ENCODE measurements at regions not wholly inside any gene's neighbourhood (a gene's known extent, or its start where the extent isn't known, plus 50 kb on each side); places are given as distances from the start of the nearest gene placed in this dataset.
A peak's percentile ranks its signal among the peaks of the same experiment; 100 is the strongest.

GRCh38 chr15:31433091-31433490, 106.5 kb downstream of the KLF13 start:
- WGBS, 2 donors = 56 to 60% methylated on average over 4 of the region's 4 CpGs
- no peak for DNase-seq (ENCODE audit: low spot score in 2 of 2)
- TF ChIP-seq POLR2A (IDR thresholded peaks at IDR 0.05) (no peak), CTCF (IDR thresholded peaks at IDR 0.05) (no peak), EP300 (IDR thresholded peaks at IDR 0.05) (no peak)
- H3K9me3 ChIP-seq = no peaks in the 10 kb centered on the region
- H3K27ac ChIP-seq = no peak overlapping the region
- no peaks in the 10 kb centered on the region for H3K27me3 ChIP-seq
- H3K36me3 ChIP-seq = no peaks in the 10 kb centered on the region
- peaks cover 0 to 31% (median 21%) of the 10 kb centered on the region in 4 donors for H3K4me1 ChIP-seq
- no peak overlapping the region for H3K4me3 ChIP-seq

GRCh38 chr15:31433574-31433973, 106.9 kb downstream of the KLF13 start:
- Histone ChIP-seq H3K4me1 (peaks cover 0 to 33% (median 21%) of the 10 kb centered on the region in 4 donors), H3K36me3 (no peaks in the 10 kb centered on the region), H3K9me3 (no peaks in the 10 kb centered on the region), H3K27me3 (no peaks in the 10 kb centered on the region), H3K27ac (no peak overlapping the region), H3K4me3 (no peak overlapping the region)
- no peak for DNase-seq (ENCODE audit: low spot score in 2 of 2)
- WGBS, 2 donors = 88 to 97% methylated on average over 4 to 6 of the region's 6 CpGs
- no peak for TF ChIP-seq POLR2A (IDR thresholded peaks at IDR 0.05)
- no peak for TF ChIP-seq EP300 (IDR thresholded peaks at IDR 0.05)
- no peak for TF ChIP-seq CTCF (IDR thresholded peaks at IDR 0.05)

DNA sequence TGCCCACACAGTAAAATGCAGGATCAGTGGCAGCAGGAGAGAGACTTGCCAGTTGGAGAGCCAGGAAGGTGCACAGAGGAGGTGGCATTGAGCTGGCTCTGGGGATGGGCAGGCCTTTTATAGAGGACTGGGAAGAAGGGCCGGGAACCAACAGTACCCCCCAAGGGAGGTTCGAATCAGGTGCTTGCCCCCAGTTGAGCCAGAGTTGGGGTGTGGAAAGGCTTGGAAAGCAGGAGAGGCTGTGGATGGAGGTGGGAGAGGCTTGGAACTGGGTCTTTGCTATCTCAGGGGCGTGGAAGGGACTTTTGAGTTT, 107.6 kb downstream of the KLF13 start:
- DNase-seq (ENCODE audit: low spot score in 2 of 2) = no peak
- peak overlapping the region in 3 of 4 donors; percentile 75 to 80 (median 80) for H3K27ac ChIP-seq
- 89 to 92% methylated on average over 3 of the region's 3 CpGs for WGBS, 2 donors

DNA sequence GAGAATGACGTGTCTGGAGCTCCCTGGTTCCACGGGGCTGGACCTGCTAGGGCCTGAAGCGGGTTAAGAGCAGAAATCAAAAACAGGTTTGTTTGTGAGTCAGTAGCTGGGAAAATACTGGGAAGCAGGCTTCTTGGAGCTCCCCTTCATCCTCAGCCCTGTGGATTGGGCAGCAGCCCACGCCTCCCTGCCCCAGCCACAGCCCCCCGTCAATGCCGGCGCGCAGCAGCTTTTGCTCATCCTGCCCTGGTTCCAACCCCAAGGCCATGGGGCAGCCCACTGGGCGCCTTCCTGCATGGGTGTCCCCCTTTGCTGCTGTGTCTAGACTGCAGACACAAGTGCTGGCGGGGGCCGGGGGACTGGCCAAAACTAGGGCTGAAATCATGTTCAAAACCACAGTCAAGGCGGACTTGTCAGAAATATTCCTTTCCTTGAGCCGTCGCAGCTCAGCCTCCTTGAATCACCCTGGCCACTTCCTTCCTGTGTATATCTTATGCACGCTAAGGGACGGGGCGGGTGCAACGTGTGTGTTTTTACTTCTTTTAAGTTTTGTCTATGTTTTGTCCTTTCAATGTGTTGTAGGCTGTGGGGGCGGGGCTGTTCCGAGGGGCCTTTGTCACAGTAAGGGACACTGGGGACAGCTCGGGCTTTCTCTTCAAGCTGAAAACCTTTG, 108.1 kb downstream of the KLF13 start:
- Histone ChIP-seq H3K36me3 (no peaks in the 10 kb centered on the region), H3K4me1 (peaks cover 0 to 33% (median 21%) of the 10 kb centered on the region in 4 donors), H3K9me3 (no peaks in the 10 kb centered on the region), H3K4me3 (peak overlapping the region in 3 of 4 donors; percentile 19 to 26 (median 22)), H3K27me3 (no peaks in the 10 kb centered on the region), H3K27ac (peak overlapping the region; percentile 53 to 80 (median 78))
- TF ChIP-seq POLR2A (IDR thresholded peaks at IDR 0.05) (no peak), CTCF (IDR thresholded peaks at IDR 0.05) (no peak), EP300 (IDR thresholded peaks at IDR 0.05) (no peak)
- DNase-seq (ENCODE audit: low spot score in 2 of 2) = peak in 1 of 2 donors; percentile 60
- WGBS, 2 donors = 58 to 60% methylated on average over 18 to 21 of the region's 21 CpGs

More for the DNA sequence above, 107.6 kb downstream of the KLF13 start:
- no peaks in the 10 kb centered on the region for H3K36me3 ChIP-seq
- TF ChIP-seq POLR2A (IDR thresholded peaks at IDR 0.05) (no peak), EP300 (IDR thresholded peaks at IDR 0.05) (no peak), CTCF (IDR thresholded peaks at IDR 0.05) (no peak)
- no peaks in the 10 kb centered on the region for H3K9me3 ChIP-seq
- peaks cover 0 to 33% (median 21%) of the 10 kb centered on the region in 4 donors for H3K4me1 ChIP-seq
- H3K27me3 ChIP-seq = no peaks in the 10 kb centered on the region
- H3K4me3 ChIP-seq = no peak overlapping the region

DNA sequence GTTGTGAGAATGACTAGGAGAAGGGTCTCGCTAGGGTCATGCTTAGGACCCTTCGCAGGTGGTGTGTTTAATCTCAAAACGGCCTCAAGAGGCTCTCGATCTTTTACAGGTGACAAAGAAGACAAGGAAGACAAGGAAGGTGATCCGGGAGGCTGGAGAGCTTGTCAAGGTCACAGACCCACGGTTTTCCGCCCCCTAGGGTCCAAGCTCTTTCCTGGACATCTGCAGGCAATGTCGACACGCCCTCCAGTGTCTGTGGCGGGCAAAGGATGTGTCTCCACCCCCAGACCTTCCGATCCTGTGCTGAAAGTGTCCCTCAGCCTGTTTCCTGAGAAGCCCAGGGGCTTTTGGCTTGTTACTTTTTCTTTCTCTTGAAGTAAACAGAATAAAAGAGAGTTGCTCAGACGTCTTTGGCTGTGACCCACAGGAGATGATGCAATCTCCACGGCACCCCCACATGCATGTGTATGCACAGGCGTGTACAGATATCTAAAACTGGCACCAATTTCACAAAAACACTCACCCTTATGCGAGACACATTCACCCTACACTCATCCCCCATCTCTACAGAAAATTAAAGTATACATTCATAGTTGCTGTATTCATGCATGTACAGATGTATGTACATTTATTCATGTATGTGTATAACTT, 108.8 kb downstream of the KLF13 start:
- Histone ChIP-seq H3K4me3 (peak overlapping the region in 3 of 4 donors; percentile 19 to 26 (median 22)), H3K36me3 (no peaks in the 10 kb centered on the region), H3K4me1 (peaks cover 0 to 34% (median 22%) of the 10 kb centered on the region in 4 donors), H3K27ac (peak overlapping the region; percentile 53 to 80 (median 78)), H3K27me3 (no peaks in the 10 kb centered on the region), H3K9me3 (no peaks in the 10 kb centered on the region)
- WGBS, 2 donors = 10 to 11% methylated on average over 15 of the region's 15 CpGs
- TF ChIP-seq CTCF (IDR thresholded peaks at IDR 0.05) (peak; percentile 61 to 83 (median 72)), EP300 (IDR thresholded peaks at IDR 0.05) (peak; percentile 49 to 71), POLR2A (IDR thresholded peaks at IDR 0.05) (no peak)
- DNase-seq (ENCODE audit: low spot score in 2 of 2) = peak; percentile 53 to 73
